ENCODE measurements at regions not wholly inside any gene's neighbourhood (a gene's known extent, or its start where the extent isn't known, plus 50 kb on each side); places are given as distances from the start of the nearest gene placed in this dataset.
A peak's percentile ranks its signal among the peaks of the same experiment; 100 is the strongest.

DNA sequence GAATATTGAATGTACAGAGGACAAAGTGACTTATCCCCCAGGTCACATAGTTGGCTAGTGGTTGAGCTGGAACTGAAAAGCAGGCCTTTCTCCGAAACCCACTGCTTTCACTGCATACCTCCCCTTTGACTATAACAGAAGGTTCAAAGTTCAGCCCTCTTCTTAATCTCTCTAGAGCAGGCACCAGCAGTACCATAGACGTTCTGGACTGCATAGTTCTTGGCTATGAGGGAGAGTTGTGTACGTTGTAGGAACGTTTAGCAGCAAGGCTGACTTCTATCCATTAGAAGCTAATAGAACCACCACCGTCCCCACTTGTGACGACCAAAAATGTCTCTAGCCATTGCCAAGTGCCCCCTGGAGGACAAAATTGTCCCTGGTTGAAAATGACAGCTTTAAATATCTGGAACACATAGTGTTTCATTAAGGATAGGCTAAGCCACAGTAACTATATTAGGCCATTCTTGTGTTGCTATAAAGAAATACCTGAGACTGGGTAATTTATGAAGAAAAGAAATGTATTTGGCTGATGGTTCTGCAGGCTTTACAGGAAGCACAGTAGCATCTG is 123.8 kb upstream of the MTHFD1L start:
- Histone ChIP-seq H3K36me3 (ENCODE audit: control insufficient read depth, insufficient read depth, low read length) (no peaks in the 10 kb centered on the region), H3K4me3 (ENCODE audit: low read depth, low read length) (no peak overlapping the region), H3K27me3 (ENCODE audit: control insufficient read depth, insufficient read depth, low read length) (no peaks in the 10 kb centered on the region)
- FAIRE-seq: no peak
- TF ChIP-seq, protein P1, sequence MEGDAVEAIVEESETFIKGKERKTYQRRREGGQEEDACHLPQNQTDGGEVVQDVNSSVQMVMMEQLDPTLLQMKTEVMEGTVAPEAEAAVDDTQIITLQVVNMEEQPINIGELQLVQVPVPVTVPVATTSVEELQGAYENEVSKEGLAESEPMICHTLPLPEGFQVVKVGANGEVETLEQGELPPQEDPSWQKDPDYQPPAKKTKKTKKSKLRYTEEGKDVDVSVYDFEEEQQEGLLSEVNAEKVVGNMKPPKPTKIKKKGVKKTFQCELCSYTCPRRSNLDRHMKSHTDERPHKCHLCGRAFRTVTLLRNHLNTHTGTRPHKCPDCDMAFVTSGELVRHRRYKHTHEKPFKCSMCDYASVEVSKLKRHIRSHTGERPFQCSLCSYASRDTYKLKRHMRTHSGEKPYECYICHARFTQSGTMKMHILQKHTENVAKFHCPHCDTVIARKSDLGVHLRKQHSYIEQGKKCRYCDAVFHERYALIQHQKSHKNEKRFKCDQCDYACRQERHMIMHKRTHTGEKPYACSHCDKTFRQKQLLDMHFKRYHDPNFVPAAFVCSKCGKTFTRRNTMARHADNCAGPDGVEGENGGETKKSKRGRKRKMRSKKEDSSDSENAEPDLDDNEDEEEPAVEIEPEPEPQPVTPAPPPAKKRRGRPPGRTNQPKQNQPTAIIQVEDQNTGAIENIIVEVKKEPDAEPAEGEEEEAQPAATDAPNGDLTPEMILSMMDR (IDR thresholded peaks at IDR 0.05; ENCODE audit: insufficient read depth, low read length, severe bottlenecking): peak; percentile 41
- DNase-seq (ENCODE audit: low read depth): no peak

DNA sequence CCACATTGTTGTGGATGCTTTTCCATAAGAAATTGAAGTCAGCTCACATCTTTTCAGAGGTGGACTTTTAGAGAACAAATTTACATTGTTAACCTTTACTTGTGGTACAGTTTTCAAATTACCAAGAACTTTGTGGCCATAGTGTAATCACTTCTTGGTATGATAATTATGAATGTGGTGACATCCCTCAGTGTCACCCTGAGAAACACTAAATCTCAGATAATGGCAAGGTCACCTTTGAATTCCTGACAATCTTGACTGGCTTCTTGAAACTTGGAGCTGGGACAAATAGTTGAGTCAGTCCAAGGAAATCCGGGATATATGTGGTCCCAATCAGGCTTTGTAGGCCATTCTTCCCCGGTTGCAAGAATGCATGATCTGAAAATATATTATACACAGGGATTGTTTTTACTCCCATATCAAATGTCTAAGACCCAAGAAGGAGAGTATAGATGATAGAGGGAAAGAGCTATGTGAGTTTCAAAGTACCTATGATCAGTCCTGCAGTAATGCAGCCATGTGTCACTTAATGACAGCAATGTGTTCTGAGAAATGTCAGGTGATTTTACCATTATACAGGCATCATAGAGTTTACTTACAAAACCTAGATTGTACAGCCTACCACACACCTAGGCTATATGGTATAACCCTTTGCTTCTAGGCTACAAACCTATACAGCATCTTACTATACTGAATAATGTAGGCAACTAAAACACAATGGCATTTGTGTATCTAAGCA is 120.8 kb upstream of the MTHFD1L start:
- no peak for FAIRE-seq
- TF ChIP-seq, protein P1 (IDR thresholded peaks at IDR 0.05; ENCODE audit: insufficient read depth, low read length, severe bottlenecking): no peak
- H3K27me3 ChIP-seq (ENCODE audit: control insufficient read depth, insufficient read depth, low read length): no peaks in the 10 kb centered on the region

DNA sequence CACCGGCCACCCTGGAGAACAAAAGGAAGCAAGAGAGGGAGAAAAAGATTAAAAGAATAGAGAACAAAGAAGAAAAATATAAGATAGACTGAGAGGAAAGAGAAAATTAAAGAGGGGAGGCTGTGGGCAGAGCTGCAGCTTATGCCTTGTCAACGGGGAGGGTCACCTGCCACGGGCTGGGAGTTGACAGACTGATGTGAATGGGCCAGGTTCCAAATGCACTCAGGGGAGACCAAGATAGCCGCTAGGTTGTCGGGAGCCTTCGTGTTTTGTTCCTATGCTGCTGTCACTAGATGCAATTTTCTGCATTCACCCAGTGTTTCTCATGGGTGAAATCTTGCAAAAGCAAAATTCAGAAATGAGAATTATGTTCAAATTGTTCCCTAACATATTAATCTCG is 119.6 kb upstream of the MTHFD1L start:
- TF ChIP-seq, protein P1 (IDR thresholded peaks at IDR 0.05; ENCODE audit: insufficient read depth, low read length, severe bottlenecking): no peak
- Histone ChIP-seq H3K4me3 (ENCODE audit: low read depth, low read length) (no peak overlapping the region), H3K36me3 (ENCODE audit: control insufficient read depth, insufficient read depth, low read length) (no peaks in the 10 kb centered on the region), H3K27me3 (ENCODE audit: control insufficient read depth, insufficient read depth, low read length) (no peaks in the 10 kb centered on the region)
- no peak for DNase-seq (ENCODE audit: low read depth)
- FAIRE-seq: no peak

More for the DNA sequence above, 120.8 kb upstream of the MTHFD1L start:
- H3K4me3 ChIP-seq (ENCODE audit: low read depth, low read length): no peak overlapping the region
- H3K36me3 ChIP-seq (ENCODE audit: control insufficient read depth, insufficient read depth, low read length): no peaks in the 10 kb centered on the region
- DNase-seq (ENCODE audit: low read depth): no peak

DNA sequence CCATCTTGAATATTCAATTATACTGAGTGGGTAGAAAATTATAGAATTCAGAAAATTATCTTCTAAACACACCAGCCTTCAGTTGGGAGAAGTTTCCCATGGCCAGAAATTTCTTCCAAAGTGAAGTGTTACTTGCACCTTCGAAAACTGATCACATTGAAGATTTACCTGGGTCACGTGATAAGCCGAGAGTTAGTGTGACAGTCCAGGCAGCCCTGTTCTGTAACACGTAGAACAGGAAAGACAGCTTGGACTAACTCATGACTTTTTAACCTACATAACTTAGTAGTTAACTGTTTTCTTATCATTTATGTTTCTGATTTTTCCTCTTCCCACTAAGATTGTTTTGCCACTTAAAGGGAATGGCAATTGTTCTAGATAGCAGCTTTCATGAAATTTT is 118.3 kb upstream of the MTHFD1L start:
- TF ChIP-seq, protein P1 (IDR thresholded peaks at IDR 0.05; ENCODE audit: insufficient read depth, low read length, severe bottlenecking): no peak
- no peak overlapping the region for H3K4me3 ChIP-seq (ENCODE audit: low read depth, low read length)
- H3K27me3 ChIP-seq (ENCODE audit: control insufficient read depth, insufficient read depth, low read length): no peaks in the 10 kb centered on the region
- DNase-seq (ENCODE audit: low read depth) (peak; percentile 32), FAIRE-seq (no peak)
- no peaks in the 10 kb centered on the region for H3K36me3 ChIP-seq (ENCODE audit: control insufficient read depth, insufficient read depth, low read length)

DNA sequence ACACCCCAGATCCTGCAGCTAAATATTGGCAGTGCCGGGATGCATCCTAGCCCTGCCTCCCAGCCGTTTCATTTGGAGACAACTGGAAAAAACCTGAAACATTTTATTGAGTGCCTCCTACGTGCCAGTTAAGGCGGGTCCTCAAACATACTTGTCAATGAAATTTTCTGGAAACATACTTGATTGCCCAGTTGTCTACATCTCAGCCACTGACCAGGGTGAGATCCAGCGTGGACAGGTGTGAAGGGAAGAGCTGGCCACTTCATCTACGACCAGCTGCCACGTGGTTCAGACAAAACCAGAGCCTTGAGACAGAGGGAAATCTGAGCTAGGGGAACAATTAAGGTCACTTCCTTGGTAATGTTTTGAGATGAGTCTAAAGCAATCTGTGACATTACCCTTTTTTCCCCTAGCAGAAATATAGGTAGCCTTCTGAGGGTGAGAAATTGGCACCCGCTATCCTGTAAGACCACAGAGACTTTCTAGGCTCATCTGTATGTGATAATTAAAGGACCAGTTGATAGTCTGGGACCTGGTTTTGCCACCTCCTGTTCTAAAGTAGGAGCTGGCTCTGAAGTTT is 116.3 kb upstream of the MTHFD1L start:
- no peak for DNase-seq (ENCODE audit: low read depth)
- Histone ChIP-seq H3K4me3 (ENCODE audit: low read depth, low read length) (no peak overlapping the region), H3K27me3 (ENCODE audit: control insufficient read depth, insufficient read depth, low read length) (no peaks in the 10 kb centered on the region), H3K36me3 (ENCODE audit: control insufficient read depth, insufficient read depth, low read length) (no peaks in the 10 kb centered on the region)
- no peak for FAIRE-seq
- TF ChIP-seq, protein P1 (IDR thresholded peaks at IDR 0.05; ENCODE audit: insufficient read depth, low read length, severe bottlenecking): no peak
